Lower lobe of right lung (tissue), 2 donors: ENCODE measurements at regions not wholly inside any gene's neighbourhood (a gene's known extent, or its start where the extent isn't known, plus 50 kb on each side); places are given as distances from the start of the nearest gene placed in this dataset.

Source experiments
- ATAC-seq, 2 donors: fragments of 200-7000 bp; cut with Tn5 transposase; one replicate each; pipeline ENCODE4 v1.9.1; 2020 to 2022; ENCODE audit warnings: mild to moderate bottlenecking in 2 of 2, moderate library complexity in 2 of 2
- DNase-seq: peaks from one replicate; pipeline ENCODE4 v3.0.0-alpha.2; 2020
- H3K27ac ChIP-seq: fragments of 200-600 bp; one replicate; pipeline ENCODE4 v1.8.0; 2022
- H3K27me3 ChIP-seq: fragments of 200-600 bp; one replicate; pipeline ENCODE4 v1.8.0; 2022; ENCODE audit warnings: low read depth
- H3K36me3 ChIP-seq: fragments of 200-600 bp; one replicate; pipeline ENCODE4 v1.8.0; 2022; ENCODE audit warnings: mild to moderate bottlenecking
- H3K4me1 ChIP-seq: fragments of 200-600 bp; one replicate; pipeline ENCODE4 v1.8.0; 2022
- H3K4me3 ChIP-seq: fragments of 200-600 bp; one replicate; pipeline ENCODE4 v1.8.0; 2022; ENCODE audit warnings: mild to moderate bottlenecking
- H3K9me3 ChIP-seq: fragments of 200-600 bp; one replicate; pipeline ENCODE4 v1.8.0; 2022
- intact Hi-C: fragments of 100-400 bp; cut with DNase I; formaldehyde crosslinking; loops from one replicate; pipeline ENCODE4 v1.11.0; 2022
- TF ChIP-seq, protein P1 (sequence below): fragments of 200-600 bp; IDR thresholded peaks from one replicate; pipeline ENCODE4 v1.8.0; 2022; ENCODE audit warnings: antibody characterized with exemption, mild to moderate bottlenecking
- donor health status: DM: no; HTN: yes; CAD: no; lungs with severe emphysema.

- TF ChIP-seq, protein P1, sequence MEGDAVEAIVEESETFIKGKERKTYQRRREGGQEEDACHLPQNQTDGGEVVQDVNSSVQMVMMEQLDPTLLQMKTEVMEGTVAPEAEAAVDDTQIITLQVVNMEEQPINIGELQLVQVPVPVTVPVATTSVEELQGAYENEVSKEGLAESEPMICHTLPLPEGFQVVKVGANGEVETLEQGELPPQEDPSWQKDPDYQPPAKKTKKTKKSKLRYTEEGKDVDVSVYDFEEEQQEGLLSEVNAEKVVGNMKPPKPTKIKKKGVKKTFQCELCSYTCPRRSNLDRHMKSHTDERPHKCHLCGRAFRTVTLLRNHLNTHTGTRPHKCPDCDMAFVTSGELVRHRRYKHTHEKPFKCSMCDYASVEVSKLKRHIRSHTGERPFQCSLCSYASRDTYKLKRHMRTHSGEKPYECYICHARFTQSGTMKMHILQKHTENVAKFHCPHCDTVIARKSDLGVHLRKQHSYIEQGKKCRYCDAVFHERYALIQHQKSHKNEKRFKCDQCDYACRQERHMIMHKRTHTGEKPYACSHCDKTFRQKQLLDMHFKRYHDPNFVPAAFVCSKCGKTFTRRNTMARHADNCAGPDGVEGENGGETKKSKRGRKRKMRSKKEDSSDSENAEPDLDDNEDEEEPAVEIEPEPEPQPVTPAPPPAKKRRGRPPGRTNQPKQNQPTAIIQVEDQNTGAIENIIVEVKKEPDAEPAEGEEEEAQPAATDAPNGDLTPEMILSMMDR, result no peak
- Histone ChIP-seq H3K4me3 (no peak overlapping the region), H3K36me3 (no peaks in the 10 kb centered on the region), H3K27me3 (no peaks in the 10 kb centered on the region), H3K4me1 (no peaks in the 10 kb centered on the region), H3K9me3 (no peaks in the 10 kb centered on the region), H3K27ac (no peak overlapping the region)
- ATAC-seq, result no peak
- intact Hi-C loops, result no loop called here
- DNase-seq, result no peak
Measured at GRCh38 chr3:24756101-24756888, 261.6 kb upstream of the THRB start.

GRCh38 chr3:24763393-24763792, 268.7 kb upstream of the THRB start:
- TF ChIP-seq, protein P1, result no peak
- intact Hi-C loops, result no loop called here

GRCh38 chr3:24764236-24764915, 269.7 kb upstream of the THRB start:
- Histone ChIP-seq H3K27ac (no peak overlapping the region), H3K9me3 (no peaks in the 10 kb centered on the region), H3K4me1 (no peaks in the 10 kb centered on the region), H3K36me3 (no peaks in the 10 kb centered on the region), H3K4me3 (no peak overlapping the region), H3K27me3 (no peaks in the 10 kb centered on the region)
- intact Hi-C loops, result no loop called here
- TF ChIP-seq, protein P1, result no peak
- DNase-seq (no peak), ATAC-seq (no peak)

More at GRCh38 chr3:24763393-24763792, 268.7 kb upstream of the THRB start:
- Histone ChIP-seq H3K27me3 (no peaks in the 10 kb centered on the region), H3K9me3 (no peaks in the 10 kb centered on the region), H3K4me1 (no peaks in the 10 kb centered on the region), H3K27ac (no peak overlapping the region), H3K4me3 (no peak overlapping the region), H3K36me3 (no peaks in the 10 kb centered on the region)
- DNase-seq, result no peak
- no peak for ATAC-seq

GRCh38 chr3:24765399-24765798, 270.7 kb upstream of the THRB start:
- Histone ChIP-seq H3K4me1 (no peaks in the 10 kb centered on the region), H3K4me3 (no peak overlapping the region), H3K9me3 (no peaks in the 10 kb centered on the region), H3K36me3 (no peaks in the 10 kb centered on the region), H3K27me3 (no peaks in the 10 kb centered on the region), H3K27ac (no peak overlapping the region)
- intact Hi-C loops, result no loop called here
- DNase-seq (no peak), ATAC-seq (no peak)
- TF ChIP-seq, protein P1, result no peak

GRCh38 chr3:24769918-24770317, 275.3 kb upstream of the THRB start:
- no peak for ATAC-seq
- Histone ChIP-seq H3K4me1 (no peaks in the 10 kb centered on the region), H3K9me3 (no peaks in the 10 kb centered on the region), H3K27me3 (no peaks in the 10 kb centered on the region), H3K4me3 (no peak overlapping the region), H3K27ac (no peak overlapping the region), H3K36me3 (no peaks in the 10 kb centered on the region)
- no peak for DNase-seq
- TF ChIP-seq, protein P1, result no peak
- intact Hi-C loops, result loop anchor here (10.0 kb wide), 1 partner anchor 825 kb away; no protein-coding TSS in a partner anchor
